Panc1 (cell line): ENCODE measurements at regions not wholly inside any gene's neighbourhood (a gene's known extent, or its start where the extent isn't known, plus 50 kb on each side); places are given as distances from the start of the nearest gene placed in this dataset.
"Not testable (repeated sequence)": the region's sequence is repeated elsewhere in the genome, so short reads cannot be mapped to it uniquely, and the experiment has no call there.

Experiments
- ATAC-seq: fragments of 200-7000 bp; cut with Tn5 transposase; 2 replicates; pipeline ENCODE4 v1.9.1; 2020; ENCODE audit warnings: mild to moderate bottlenecking, moderate library complexity
- BruUV-seq: library from RNA; stranded (reverse); fragments of 400-500 nt; replicated peaks from 2 replicates; lab custom pipeline; 2021; lab: Mats Ljungman, UMichigan
- CTCF ChIA-PET: fragments of 300-600 bp; sonication (Branson Sonifier 250); formaldehyde crosslinking; loops from one replicate; lab custom pipeline; 2022; ENCODE audit warnings: antibody characterized with exemption; lab: Charles Lee
- POLR2A ChIA-PET: fragments of 300-600 bp; sonication (Branson Sonifier 250); formaldehyde crosslinking; loops from one replicate; lab custom pipeline; 2022; ENCODE audit warnings: antibody characterized with exemption; lab: Charles Lee
- DNase-seq: peaks from one replicate; pipeline ENCODE4 v3.0.0-alpha.2; 2010; ENCODE audit warnings: low read depth, low spot score
- H3K27ac ChIP-seq: 2 replicates; pipeline ENCODE4 v1.5.1; 2011; ENCODE audit warnings: mild to moderate bottlenecking, low read length, inconsistent platforms
- H3K27me3 ChIP-seq: fragments of 200-500 bp; sonication (Bioruptor generic); 2 replicates; pipeline ENCODE4 v1.6.0; 2014; ENCODE audit warnings: low read length, inconsistent platforms; ENCODE audit not compliant: control insufficient read depth, insufficient read depth
- H3K36me3 ChIP-seq: fragments of 200-500 bp; sonication (Bioruptor generic); 2 replicates; pipeline ENCODE4 v1.5.1; 2014; ENCODE audit warnings: inconsistent platforms, mild to moderate bottlenecking, low read length, moderate library complexity; ENCODE audit not compliant: control insufficient read depth, insufficient read depth
- H3K4me1 ChIP-seq: 2 replicates; pipeline ENCODE4 v1.5.1; 2011; ENCODE audit warnings: inconsistent platforms, mild to moderate bottlenecking, low read length, moderate library complexity; ENCODE audit not compliant: control insufficient read depth, insufficient read depth
- H3K4me3 ChIP-seq, 2 experiments: 2 replicates each; pipeline ENCODE4 v1.5.1; 2011 to 2012; ENCODE audit warnings: low read depth in 2 of 2, low read length in 2 of 2, mild to moderate bottlenecking in 2 of 2, inconsistent platforms in 1 of 2, moderate library complexity in 1 of 2
- H3K9me3 ChIP-seq: fragments of 200-500 bp; sonication (Bioruptor generic); 2 replicates; pipeline ENCODE4 v1.5.1; 2014; ENCODE audit warnings: low read depth, mild to moderate bottlenecking, inconsistent platforms, low read length, moderate library complexity; ENCODE audit not compliant: control insufficient read depth, insufficient read depth
- CTCF ChIP-seq: fragments of 450-650 bp; IDR thresholded peaks from 2 replicates; pipeline ENCODE4 v1.5.1; 2017; ENCODE audit warnings: mild to moderate bottlenecking
- POLR2AphosphoS5 ChIP-seq: IDR thresholded peaks from 2 replicates; pipeline ENCODE4 v1.6.1; 2012; ENCODE audit warnings: mild to moderate bottlenecking, low read depth, low read length, moderate library complexity
- REST ChIP-seq, 2 experiments: IDR thresholded peaks; 2 replicates each; pipeline ENCODE4 v1.6.1; 2011 to 2012; ENCODE audit warnings: low read depth in 2 of 2, control low read depth in 1 of 2, low read length in 1 of 2, mild to moderate bottlenecking in 1 of 2, moderate library complexity in 1 of 2; ENCODE audit not compliant: insufficient read depth in 1 of 2
- SIN3A ChIP-seq: IDR thresholded peaks from 2 replicates; pipeline ENCODE4 v1.6.1; 2012; ENCODE audit warnings: low read depth, mild to moderate bottlenecking, low read length, moderate library complexity, borderline replicate concordance; ENCODE audit not compliant: insufficient read depth
- TCF7L2 ChIP-seq: IDR thresholded peaks from 2 replicates; pipeline ENCODE4 v1.6.1; 2011; ENCODE audit warnings: mild to moderate bottlenecking, low read depth, low read length, inconsistent platforms
- in situ Hi-C: cut with HindIII; loops from 2 replicates; pipeline ENCODE4 v1.10.0; 2016; ENCODE audit warnings: low sequenced_read_pairs, low pct_unique_long_range_greater_than_20kb
- intact Hi-C: fragments of 100-400 bp; cut with micrococcal nuclease; formaldehyde crosslinking; loops from one replicate; pipeline ENCODE4 v1.10.0; 2022; ENCODE audit not compliant: unreplicated experiment

GRCh38 chr12:25889185-25889584 lies 69.3 kb upstream of the RASSF8 start:
- DNase-seq (no peak), ATAC-seq (no peak)
- Histone ChIP-seq H3K4me3 (no peak overlapping the region), H3K9me3 (no peaks in the 10 kb centered on the region), H3K36me3 (no peaks in the 10 kb centered on the region), H3K4me1 (no peaks in the 10 kb centered on the region), H3K27ac (no peak overlapping the region), H3K27me3 (peaks cover 17% of the 10 kb centered on the region)
- TF ChIP-seq TCF7L2, result no peak
- no peak for TF ChIP-seq CTCF
- TF ChIP-seq POLR2AphosphoS5, result no peak
- TF ChIP-seq SIN3A, result no peak
- TF ChIP-seq REST (IDR thresholded peaks at IDR 0.05; ENCODE audit: insufficient read depth in 1 of 2, low read depth in 2 of 2, low read length in 1 of 2), result no peak
- in situ Hi-C loops (no loop called here), intact Hi-C loops (no loop called here)
- ChIA-PET CTCF (no interaction called here), POLR2A (no interaction called here)
- BruUV-seq, result no TSS peak

DNA sequence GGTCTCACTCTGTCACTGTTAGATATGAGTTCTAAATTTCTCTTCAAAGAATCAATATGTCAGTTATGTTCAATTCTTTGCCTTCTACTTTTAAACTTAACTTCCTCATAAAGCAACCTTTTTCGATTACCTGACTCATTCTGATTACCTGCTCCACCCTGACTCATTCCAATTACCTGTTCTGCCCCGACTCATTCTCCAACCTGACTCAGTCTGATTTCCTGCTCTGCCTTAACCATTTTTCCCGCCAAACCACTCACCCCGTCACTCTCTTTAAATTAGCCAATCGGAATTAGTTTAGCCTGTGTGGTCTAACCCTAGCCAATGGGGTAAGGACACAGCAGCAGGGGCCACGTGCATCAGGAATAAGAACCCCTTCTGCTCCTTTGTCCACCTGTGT lies 67.4 kb upstream of the RASSF8 start:
- H3K9me3 ChIP-seq, H3K4me1 ChIP-seq, H3K4me3 ChIP-seq, intact Hi-C loops, ATAC-seq, in situ Hi-C loops, CTCF ChIA-PET, POLR2A ChIA-PET, H3K27ac ChIP-seq, BruUV-seq, DNase-seq, H3K36me3 ChIP-seq: not testable (repeated sequence)
- peaks cover 17% of the 10 kb centered on the region for H3K27me3 ChIP-seq

DNA sequence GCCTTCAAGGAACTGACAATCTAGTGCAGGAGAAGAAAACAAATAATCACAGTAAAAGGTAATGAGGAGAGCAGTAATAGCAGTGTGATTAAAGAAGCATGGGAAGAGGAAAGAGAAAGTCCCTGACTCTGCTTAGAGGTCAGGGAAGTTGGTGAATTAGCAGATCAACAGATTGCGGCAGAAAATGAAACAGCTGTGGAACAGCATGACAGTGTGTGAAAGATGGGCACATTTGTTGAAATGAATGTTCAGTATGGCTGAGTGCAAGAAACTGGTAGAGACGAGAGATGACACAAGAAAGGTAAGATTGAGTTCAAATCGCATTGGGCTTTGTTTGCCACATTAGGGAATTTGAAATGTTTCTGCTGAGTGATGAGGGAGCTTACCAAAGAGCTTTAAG lies 63.7 kb upstream of the RASSF8 start:
- no peaks in the 10 kb centered on the region for H3K4me1 ChIP-seq
- ChIA-PET CTCF (no interaction called here), POLR2A (no interaction called here)
- no peak overlapping the region for H3K4me3 ChIP-seq
- no peaks in the 10 kb centered on the region for H3K9me3 ChIP-seq
- no TSS peak for BruUV-seq
- intact Hi-C loops, result no loop called here
- DNase-seq (no peak), ATAC-seq (no peak)
- H3K27ac ChIP-seq, result no peak overlapping the region
- H3K27me3 ChIP-seq, result peaks cover 2% of the 10 kb centered on the region; the same call in 1 of the 2 replicates
- TF ChIP-seq TCF7L2, result no peak
- no peak for TF ChIP-seq REST (IDR thresholded peaks at IDR 0.05; ENCODE audit: insufficient read depth in 1 of 2, low read depth in 2 of 2, low read length in 1 of 2)
- no peak for TF ChIP-seq CTCF
- TF ChIP-seq POLR2AphosphoS5, result no peak
- no peak for TF ChIP-seq SIN3A
- no peaks in the 10 kb centered on the region for H3K36me3 ChIP-seq
- in situ Hi-C loops, result no loop called here
